HCT116 (cell line): ENCODE measurements at regions not wholly inside any gene's neighbourhood (a gene's known extent, or its start where the extent isn't known, plus 50 kb on each side); places are given as distances from the start of the nearest gene placed in this dataset.

Experiments
- ATAC-seq: fragments of 200-7000 bp; cut with Tn5 transposase; 2 replicates; pipeline ENCODE4 v1.9.1; 2020; ENCODE audit warnings: mild to moderate bottlenecking, moderate library complexity
- BruUV-seq: library from RNA; stranded (reverse); fragments of 400-500 nt; replicated peaks from 2 replicates; lab custom pipeline; 2021; lab: Mats Ljungman, UMichigan
- CTCF ChIA-PET: fragments of 300-600 bp; sonication (Branson Sonifier 250); formaldehyde crosslinking; loops from one replicate; lab custom pipeline; 2021; ENCODE audit warnings: antibody characterized with exemption; lab: Charles Lee
- POLR2A ChIA-PET: fragments of 300-600, 350-600 bp; sonication (Branson Sonifier 250); formaldehyde crosslinking; loops from one replicate; lab custom pipeline; 2021; ENCODE audit warnings: antibody characterized with exemption; lab: Charles Lee
- RAD21 ChIA-PET, 2 experiments: fragments of 300-600 bp; sonication (Branson Sonifier 250); formaldehyde crosslinking; loops; one replicate each; lab custom pipeline; 2023; ENCODE audit warnings: low total read pairs in 2 of 2; ENCODE audit not compliant: uncharacterized antibody in 2 of 2, unreplicated experiment in 2 of 2, low non-redundant PET in 1 of 2; lab: Charles Lee
- DNase-seq: peaks from one replicate; pipeline ENCODE4 v3.0.0-alpha.2; 2010; ENCODE audit warnings: low read depth, low spot score
- H2AFZ ChIP-seq: fragments of 200-600 bp; shearing (Covaris generic), sonication (generic); 2 replicates; pipeline ENCODE4 v1.6.1; 2017; ENCODE audit warnings: low read depth, mixed run types, mixed read lengths, antibody characterized with exemption, low read length; ENCODE audit not compliant: poor library complexity, severe bottlenecking
- H3K27ac ChIP-seq: 2 replicates; pipeline ENCODE4 v1.5.1; 2012; ENCODE audit warnings: low read depth, low read length
- H3K27me3 ChIP-seq: fragments of 200-600 bp; sonication (generic); 2 replicates; pipeline ENCODE4 v1.6.1; 2016; ENCODE audit warnings: mixed run types, low read length, mixed read lengths; ENCODE audit not compliant: insufficient read depth
- H3K36me3 ChIP-seq, 2 experiments: fragments of 200-500 bp in 1 of 2; fragments of 200-600 bp in 1 of 2; sonication (Bioruptor generic) in 1 of 2; sonication (generic) in 1 of 2; 2 replicates each; pipeline versions ENCODE4 v1.5.1 to v1.6.1; 2014 to 2016; ENCODE audit warnings: low read length in 2 of 2, inconsistent platforms in 1 of 2, mixed read lengths in 1 of 2, mixed run types in 1 of 2; ENCODE audit not compliant: insufficient read depth in 2 of 2, control insufficient read depth in 1 of 2
- H3K4me1 ChIP-seq, 2 experiments: fragments of 200-600 bp in 1 of 2; sonication (generic) in 1 of 2; 2 replicates each; pipeline versions ENCODE4 v1.5.1 to v1.6.1; 2012 to 2017; ENCODE audit warnings: low read length in 2 of 2, inconsistent platforms in 1 of 2, mild to moderate bottlenecking in 1 of 2, mixed read lengths in 1 of 2, mixed run types in 1 of 2, moderate library complexity in 1 of 2; ENCODE audit not compliant: insufficient read depth in 2 of 2, control insufficient read depth in 1 of 2
- H3K4me2 ChIP-seq: fragments of 200-600 bp; sonication (generic); 2 replicates; pipeline ENCODE4 v1.6.1; 2017; ENCODE audit warnings: mixed run types, low read length, mixed read lengths
- H3K4me3 ChIP-seq, 2 experiments: fragments of 200-600 bp in 1 of 2; sonication (generic) in 1 of 2; replicated peaks in 1 of 2; 2 replicates each; pipeline ENCODE4 v1.5.1; 2011 to 2016; ENCODE audit warnings: low read length in 2 of 2, control low read depth in 1 of 2, low read depth in 1 of 2, mild to moderate bottlenecking in 1 of 2, mixed read lengths in 1 of 2, mixed run types in 1 of 2
- H3K79me2 ChIP-seq: fragments of 200-600 bp; sonication (generic); 2 replicates; pipeline ENCODE4 v1.6.1; 2017; ENCODE audit warnings: mild to moderate bottlenecking, mixed run types, low read length, moderate library complexity, mixed read lengths; ENCODE audit not compliant: insufficient read depth
- H3K9ac ChIP-seq: fragments of 200-600 bp; sonication (generic); 2 replicates; pipeline ENCODE4 v1.6.1; 2016; ENCODE audit warnings: low read length, mixed read lengths
- H3K9me2 ChIP-seq: fragments of 200-600 bp; sonication (generic), shearing (Covaris generic); 2 replicates; pipeline ENCODE4 v1.6.1; 2017; ENCODE audit warnings: mixed run types, mild to moderate bottlenecking, moderate library complexity; ENCODE audit not compliant: insufficient read depth
- H3K9me3 ChIP-seq, 2 experiments: fragments of 200-500 bp in 1 of 2; fragments of 200-600 bp in 1 of 2; sonication (Bioruptor generic) in 1 of 2; sonication (generic) in 1 of 2; 2 replicates each; pipeline ENCODE4 v1.6.1; 2014 to 2017; ENCODE audit warnings: low read length in 2 of 2, mixed read lengths in 2 of 2, inconsistent platforms in 1 of 2, low read depth in 1 of 2, mild to moderate bottlenecking in 1 of 2, mixed run types in 1 of 2, moderate library complexity in 1 of 2; ENCODE audit not compliant: control insufficient read depth in 1 of 2, insufficient read depth in 1 of 2
- H4K20me1 ChIP-seq: fragments of 200-600 bp; sonication (generic), shearing (Covaris generic); 2 replicates; pipeline ENCODE4 v1.6.1; 2017; ENCODE audit warnings: mixed run types, mild to moderate bottlenecking, moderate library complexity; ENCODE audit not compliant: insufficient read depth
- EZH2 ChIP-seq: fragments of 200-600 bp; sonication (generic); IDR thresholded peaks from 2 replicates; pipeline ENCODE4 v1.6.1; 2017; ENCODE audit warnings: antibody characterized with exemption, mixed run types
- EZH2phosphoT487 ChIP-seq: fragments of 200-600 bp; IDR thresholded peaks from 2 replicates; pipeline ENCODE4 v1.6.1; 2018; ENCODE audit warnings: antibody characterized with exemption, borderline replicate concordance
- FOSL1 ChIP-seq: IDR thresholded peaks from 2 replicates; pipeline ENCODE4 v1.6.1; 2012; ENCODE audit warnings: low read depth
- JUND ChIP-seq: IDR thresholded peaks from 2 replicates; pipeline ENCODE4 v1.6.1; 2012
- MAX ChIP-seq: IDR thresholded peaks from 2 replicates; pipeline ENCODE4 v1.6.1; 2012
- RAD21 ChIP-seq: IDR thresholded peaks from 2 replicates; pipeline ENCODE4 v1.6.1; 2012; ENCODE audit warnings: low read depth, mild to moderate bottlenecking
- SP1 ChIP-seq: IDR thresholded peaks from 2 replicates; pipeline ENCODE4 v1.6.1; 2012; ENCODE audit warnings: low read depth
- YY1 ChIP-seq: IDR thresholded peaks from 2 replicates; pipeline ENCODE4 v1.6.1; 2011; ENCODE audit warnings: low read length, low read depth, moderate library complexity, mild to moderate bottlenecking; ENCODE audit not compliant: insufficient replicate concordance; ENCODE audit errors: extremely low read depth
- intact Hi-C: fragments of 100-400 bp; cut with micrococcal nuclease; formaldehyde crosslinking; loops from 2 replicates; pipeline ENCODE4 v1.10.0; 2022
- TF ChIP-seq, protein P1 (sequence below): IDR thresholded peaks from 2 replicates; pipeline ENCODE4 v1.6.1; 2012
- TF ChIP-seq, protein P2 (sequence below): IDR thresholded peaks from 2 replicates; pipeline ENCODE4 v1.6.1; 2011; ENCODE audit warnings: mild to moderate bottlenecking, low read length, moderate library complexity; ENCODE audit not compliant: insufficient replicate concordance; ENCODE audit errors: extremely low read depth

- no peaks in the 10 kb centered on the region for H3K79me2 ChIP-seq
- ATAC-seq (no peak), DNase-seq (no peak)
- no peak overlapping the region for H3K4me3 ChIP-seq
- H2AFZ ChIP-seq: no peak overlapping the region
- no peak overlapping the region for H3K27ac ChIP-seq
- H3K4me1 ChIP-seq: no peaks in the 10 kb centered on the region
- BruUV-seq: no TSS peak
- intact Hi-C loops: no loop called here
- H4K20me1 ChIP-seq: no peaks in the 10 kb centered on the region
- H3K36me3 ChIP-seq: no peaks in the 10 kb centered on the region
- TF ChIP-seq, protein P1, sequence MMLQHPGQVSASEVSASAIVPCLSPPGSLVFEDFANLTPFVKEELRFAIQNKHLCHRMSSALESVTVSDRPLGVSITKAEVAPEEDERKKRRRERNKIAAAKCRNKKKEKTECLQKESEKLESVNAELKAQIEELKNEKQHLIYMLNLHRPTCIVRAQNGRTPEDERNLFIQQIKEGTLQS: no peak
- TF ChIP-seq EZH2 (no peak), EZH2phosphoT487 (no peak), JUND (no peak)
- TF ChIP-seq, protein P2, sequence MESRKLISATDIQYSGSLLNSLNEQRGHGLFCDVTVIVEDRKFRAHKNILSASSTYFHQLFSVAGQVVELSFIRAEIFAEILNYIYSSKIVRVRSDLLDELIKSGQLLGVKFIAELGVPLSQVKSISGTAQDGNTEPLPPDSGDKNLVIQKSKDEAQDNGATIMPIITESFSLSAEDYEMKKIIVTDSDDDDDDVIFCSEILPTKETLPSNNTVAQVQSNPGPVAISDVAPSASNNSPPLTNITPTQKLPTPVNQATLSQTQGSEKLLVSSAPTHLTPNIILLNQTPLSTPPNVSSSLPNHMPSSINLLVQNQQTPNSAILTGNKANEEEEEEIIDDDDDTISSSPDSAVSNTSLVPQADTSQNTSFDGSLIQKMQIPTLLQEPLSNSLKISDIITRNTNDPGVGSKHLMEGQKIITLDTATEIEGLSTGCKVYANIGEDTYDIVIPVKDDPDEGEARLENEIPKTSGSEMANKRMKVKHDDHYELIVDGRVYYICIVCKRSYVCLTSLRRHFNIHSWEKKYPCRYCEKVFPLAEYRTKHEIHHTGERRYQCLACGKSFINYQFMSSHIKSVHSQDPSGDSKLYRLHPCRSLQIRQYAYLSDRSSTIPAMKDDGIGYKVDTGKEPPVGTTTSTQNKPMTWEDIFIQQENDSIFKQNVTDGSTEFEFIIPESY: no peak
- H3K9ac ChIP-seq: no peak overlapping the region
- H3K4me2 ChIP-seq: no peak overlapping the region
- CTCF ChIA-PET: no interaction called here
- no peaks in the 10 kb centered on the region for H3K9me2 ChIP-seq
- RAD21 ChIA-PET: no interaction called here
- POLR2A ChIA-PET: no interaction called here
- H3K27me3 ChIP-seq: no peaks in the 10 kb centered on the region
- no peaks in the 10 kb centered on the region for H3K9me3 ChIP-seq
Measured at GRCh38 chr9:26760675-26761074, 131.9 kb downstream of the CAAP1 start.

GRCh38 chr9:26758655-26759054 lies 133.9 kb downstream of the CAAP1 start:
- intact Hi-C loops: no loop called here
- TF ChIP-seq JUND (no peak), MAX (no peak), SP1 (no peak), YY1 (no peak), FOSL1 (no peak), RAD21 (no peak), EZH2 (no peak)
- TF ChIP-seq, all 23 proteins: peak for 0
- Histone ChIP-seq H3K4me2 (no peak overlapping the region), H3K4me1 (no peaks in the 10 kb centered on the region), H3K27ac (no peak overlapping the region), H3K9me3 (no peaks in the 10 kb centered on the region), H3K9ac (no peak overlapping the region), H4K20me1 (no peaks in the 10 kb centered on the region), H3K4me3 (no peak overlapping the region), H3K36me3 (no peaks in the 10 kb centered on the region), H3K27me3 (no peaks in the 10 kb centered on the region), H3K79me2 (no peaks in the 10 kb centered on the region), H2AFZ (no peak overlapping the region), H3K9me2 (no peaks in the 10 kb centered on the region)
- DNase-seq (no peak), ATAC-seq (no peak)
- POLR2A ChIA-PET: no interaction called here
- CTCF ChIA-PET: no interaction called here
- BruUV-seq: no TSS peak
- RAD21 ChIA-PET: no interaction called here
